ENCODE measurements at regions not wholly inside any gene's neighbourhood (a gene's known extent, or its start where the extent isn't known, plus 50 kb on each side); places are given as distances from the start of the nearest gene placed in this dataset.

DNA sequence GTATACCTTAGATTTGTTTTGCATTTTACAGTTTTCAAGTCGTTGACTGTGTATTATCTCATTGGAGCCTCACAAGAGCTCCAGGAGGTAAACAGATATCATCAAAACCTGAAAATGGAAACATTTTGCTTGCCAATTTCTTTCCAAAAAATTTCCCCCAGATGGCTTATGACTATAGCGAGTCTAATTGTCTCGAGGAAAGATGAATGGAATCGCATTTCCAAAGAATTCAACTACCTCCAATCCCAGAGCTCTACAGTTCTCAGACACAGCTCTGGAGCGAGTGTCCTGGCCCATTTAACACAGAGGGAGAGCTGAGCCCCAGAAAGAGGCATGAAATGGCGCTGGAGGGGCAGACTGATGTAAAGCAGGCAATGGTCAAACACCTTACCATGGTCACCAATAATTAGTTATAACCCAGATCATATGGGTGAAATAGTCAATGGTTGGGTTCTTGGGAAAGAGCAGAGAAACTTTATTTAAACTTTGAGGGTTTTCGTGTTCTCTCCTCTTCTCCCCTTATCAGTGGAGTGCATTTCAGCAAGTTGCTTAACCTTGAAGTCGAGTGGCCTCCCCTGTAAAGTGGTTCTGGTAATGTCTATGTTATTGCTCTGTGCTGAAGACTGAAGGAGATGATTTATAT, 168.2 kb downstream of the ZDHHC21 start (continued):
- TF ChIP-seq SP2 (IDR thresholded peaks at IDR 0.05; ENCODE audit: low read length): no peak
- TF ChIP-seq JUND (IDR thresholded peaks at IDR 0.05; ENCODE audit: low read length): no peak
- no peak for TF ChIP-seq SIRT6 (IDR thresholded peaks at IDR 0.05; ENCODE audit: low read length)
- TF ChIP-seq SIN3A (conservative IDR thresholded peaks at IDR 0.05 in 1 of 2, IDR thresholded peaks at IDR 0.05 in 1 of 2; ENCODE audit: low read depth in 1 of 2, low read length in 2 of 2): no peak
- no peak for TF ChIP-seq TCF12 (IDR thresholded peaks at IDR 0.05; ENCODE audit: low read depth, low read length)
